Spinal cord (tissue), 9 donors: ENCODE measurements at regions not wholly inside any gene's neighbourhood (a gene's known extent, or its start where the extent isn't known, plus 50 kb on each side); places are given as distances from the start of the nearest gene placed in this dataset.

Experiments
- DNase-seq, 6 donors: peaks; one replicate each; pipeline versions ENCODE4 v3.0.0 to v3.0.0-alpha.2; 2013 to 2015; ENCODE audit warnings: low spot score in 6 of 6, low read depth in 4 of 6
- H3K27ac ChIP-seq: one replicate; pipeline ENCODE4 v1.5.1; 2013; ENCODE audit warnings: low read depth, low read length, control low read depth
- H3K27me3 ChIP-seq: one replicate; pipeline ENCODE4 v1.6.1; 2013; ENCODE audit warnings: low read length; ENCODE audit not compliant: control insufficient read depth, insufficient read depth
- H3K36me3 ChIP-seq: one replicate; pipeline ENCODE4 v1.6.1; 2013; ENCODE audit warnings: low read length; ENCODE audit not compliant: control insufficient read depth, insufficient read depth
- H3K4me1 ChIP-seq: one replicate; pipeline ENCODE4 v1.6.1; 2013; ENCODE audit warnings: low read length; ENCODE audit not compliant: control insufficient read depth, insufficient read depth
- H3K4me3 ChIP-seq: one replicate; pipeline ENCODE4 v1.5.1; 2013; ENCODE audit warnings: low read depth, low read length, control low read depth
- H3K9me3 ChIP-seq: one replicate; pipeline ENCODE4 v1.6.1; 2013; ENCODE audit warnings: low read length; ENCODE audit not compliant: control insufficient read depth, insufficient read depth
- WGBS: methylation state at CpG from one replicate; pipeline ENCODE4 v1.1.5; 2013; ENCODE audit warnings: missing lambda C conversion rate; ENCODE audit not compliant: insufficient coverage; 5-methylcytosine and 5-hydroxymethylcytosine counted together
- donor health status: healthy.

GRCh38 chr3:76096036-76096435 is 310.7 kb upstream of the ZNF717 start:
- DNase-seq, result no peak
- Histone ChIP-seq H3K27ac (no peak overlapping the region), H3K9me3 (no peaks in the 10 kb centered on the region), H3K36me3 (no peaks in the 10 kb centered on the region), H3K4me3 (no peak overlapping the region), H3K4me1 (no peaks in the 10 kb centered on the region), H3K27me3 (no peaks in the 10 kb centered on the region)
- no CpG with 5 or more reads among the region's 3 CpGs for WGBS

- Histone ChIP-seq H3K27me3 (no peaks in the 10 kb centered on the region), H3K27ac (no peak overlapping the region), H3K4me1 (no peaks in the 10 kb centered on the region), H3K9me3 (no peaks in the 10 kb centered on the region), H3K36me3 (no peaks in the 10 kb centered on the region), H3K4me3 (no peak overlapping the region)
- WGBS, result 62% methylated on average over 6 of the region's 7 CpGs
- no peak for DNase-seq
Measured at GRCh38 chr3:76096836-76097588, 311.7 kb upstream of the ZNF717 start.

GRCh38 chr3:76097589-76097969 is 312.2 kb upstream of the ZNF717 start:
- no CpG with 5 or more reads among the region's 3 CpGs for WGBS
- Histone ChIP-seq H3K27me3 (no peaks in the 10 kb centered on the region), H3K4me1 (no peaks in the 10 kb centered on the region), H3K4me3 (no peak overlapping the region), H3K27ac (no peak overlapping the region), H3K36me3 (no peaks in the 10 kb centered on the region), H3K9me3 (no peaks in the 10 kb centered on the region)
- no peak for DNase-seq

- Histone ChIP-seq H3K36me3 (no peaks in the 10 kb centered on the region), H3K27me3 (no peaks in the 10 kb centered on the region), H3K9me3 (no peaks in the 10 kb centered on the region), H3K4me3 (no peak overlapping the region), H3K27ac (no peak overlapping the region), H3K4me1 (no peaks in the 10 kb centered on the region)
- WGBS, result 100% methylated on average over 1 of the region's 4 CpGs
- DNase-seq, result no peak
Measured at GRCh38 chr3:76099956-76100355, 314.6 kb upstream of the ZNF717 start.

- Histone ChIP-seq H3K36me3 (no peaks in the 10 kb centered on the region), H3K4me3 (no peak overlapping the region), H3K4me1 (no peaks in the 10 kb centered on the region), H3K9me3 (no peaks in the 10 kb centered on the region), H3K27me3 (no peaks in the 10 kb centered on the region), H3K27ac (no peak overlapping the region)
- DNase-seq, result peak in 5 of 6 donors; percentile 3 to 78 (median 25)
- no CpG with 5 or more reads among the region's 5 CpGs for WGBS
Measured at GRCh38 chr3:76107935-76108570, 322.7 kb upstream of the ZNF717 start.

GRCh38 chr3:76111808-76112207 is 326.5 kb upstream of the ZNF717 start:
- 92% methylated on average over 2 of the region's 2 CpGs for WGBS
- Histone ChIP-seq H3K4me3 (no peak overlapping the region), H3K27me3 (no peaks in the 10 kb centered on the region), H3K36me3 (no peaks in the 10 kb centered on the region), H3K4me1 (no peaks in the 10 kb centered on the region), H3K27ac (no peak overlapping the region), H3K9me3 (no peaks in the 10 kb centered on the region)
- no peak for DNase-seq

- DNase-seq, result no peak
- Histone ChIP-seq H3K9me3 (no peaks in the 10 kb centered on the region), H3K27me3 (no peaks in the 10 kb centered on the region), H3K36me3 (no peaks in the 10 kb centered on the region), H3K4me1 (no peaks in the 10 kb centered on the region), H3K4me3 (no peak overlapping the region), H3K27ac (no peak overlapping the region)
Measured at GRCh38 chr3:76122007-76122406, 336.7 kb upstream of the ZNF717 start.

- no peaks in the 10 kb centered on the region for H3K27me3 ChIP-seq
- H3K36me3 ChIP-seq, result no peaks in the 10 kb centered on the region
- no peak overlapping the region for H3K4me3 ChIP-seq
- H3K4me1 ChIP-seq, result no peaks in the 10 kb centered on the region
- DNase-seq, result no peak
- H3K9me3 ChIP-seq, result no peaks in the 10 kb centered on the region
- H3K27ac ChIP-seq, result no peak overlapping the region
- no CpG with 5 or more reads among the region's 3 CpGs for WGBS
Measured at GRCh38 chr3:76129441-76129840, 344.1 kb upstream of the ZNF717 start.

GRCh38 chr3:76131396-76132153 is 346.2 kb upstream of the ZNF717 start:
- WGBS, result 23% methylated on average over 2 of the region's 7 CpGs
- Histone ChIP-seq H3K4me3 (no peak overlapping the region), H3K27ac (no peak overlapping the region), H3K9me3 (no peaks in the 10 kb centered on the region), H3K4me1 (no peaks in the 10 kb centered on the region), H3K27me3 (no peaks in the 10 kb centered on the region), H3K36me3 (no peaks in the 10 kb centered on the region)
- no peak for DNase-seq

GRCh38 chr3:76132154-76132470 is 346.8 kb upstream of the ZNF717 start:
- H3K27ac ChIP-seq, result no peak overlapping the region
- no peaks in the 10 kb centered on the region for H3K27me3 ChIP-seq
- 80% methylated on average over 1 of the region's 3 CpGs for WGBS
- H3K4me1 ChIP-seq, result no peaks in the 10 kb centered on the region
- H3K36me3 ChIP-seq, result no peaks in the 10 kb centered on the region
- no peak overlapping the region for H3K4me3 ChIP-seq
- no peaks in the 10 kb centered on the region for H3K9me3 ChIP-seq
- no peak for DNase-seq
